ENCODE measurements at regions not wholly inside any gene's neighbourhood (a gene's known extent, or its start where the extent isn't known, plus 50 kb on each side); places are given as distances from the start of the nearest gene placed in this dataset.

- Histone ChIP-seq H3K4me2 (ENCODE audit: low read depth, low read length) (no peak overlapping the region), H4K20me1 (ENCODE audit: insufficient read depth, low read length) (no peaks in the 10 kb centered on the region; the same call in 1 of the 2 replicates), H3K4me3 (replicated peaks in 1 of 3; ENCODE audit: insufficient read depth in 1 of 3, low read depth in 2 of 3, low read length in 3 of 3) (no peak overlapping the region), H3K36me3 (replicated peaks in 1 of 2; ENCODE audit: control insufficient read depth in 1 of 2, insufficient read depth in 2 of 2, low read length in 2 of 2) (no peaks in the 10 kb centered on the region), H3K9me3 (ENCODE audit: low read length) (no peaks in the 10 kb centered on the region), H3K4me1 (ENCODE audit: insufficient read depth, low read length) (peaks cover 10% of the 10 kb centered on the region), H3K9ac (ENCODE audit: insufficient read depth, low read depth, low read length) (no peak overlapping the region), H3K27ac (ENCODE audit: extremely low read length, insufficient read depth, low read length) (no peak overlapping the region), H3K79me2 (ENCODE audit: insufficient read depth, low read length) (no peaks in the 10 kb centered on the region), H3K27me3 (ENCODE audit: control insufficient read depth in 1 of 2, insufficient read depth in 2 of 2, low read length in 2 of 2) (peaks cover 10 to 63% of the 10 kb centered on the region in 2 experiments), H2AFZ (ENCODE audit: low read length) (no peak overlapping the region)
- in situ Hi-C loops (cut with HindIII; ENCODE audit: extremely low pct_ligation_motif_present, low pct_unique_long_range_greater_than_20kb) (no loop called here), intact Hi-C loops (cut with micrococcal nuclease; ENCODE audit: unreplicated experiment) (no loop called here)
- ChIA-PET CTCF (ENCODE audit: low intra/inter-chr PET ratio, low total read pairs) (no interaction called here), POLR2A (no interaction called here)
- DNase-seq (ENCODE audit: low spot score) = no peak
- no peak for FAIRE-seq
- under 1% methylated on average over 7 of the region's 7 CpGs for WGBS (ENCODE audit: low lambda C conversion rate)
- no TSS peak for BruUV-seq (replicated peaks)
- no peak for ATAC-seq
- TF ChIP-seq ZNF414 (CRISPR knock-in tag; IDR thresholded peaks at IDR 0.05) (no peak), NAIF1 (CRISPR knock-in tag; IDR thresholded peaks at IDR 0.05; ENCODE audit: borderline replicate concordance) (no peak), NRL (CRISPR knock-in tag; IDR thresholded peaks at IDR 0.05; ENCODE audit: borderline replicate concordance) (no peak), HOXA9 (CRISPR knock-in tag; IDR thresholded peaks at IDR 0.05; ENCODE audit: borderline replicate concordance) (no peak), AKNA (CRISPR knock-in tag; IDR thresholded peaks at IDR 0.05; ENCODE audit: borderline replicate concordance) (no peak), ZBTB39 (CRISPR knock-in tag; IDR thresholded peaks at IDR 0.05) (no peak), ZNF788 (CRISPR knock-in tag; IDR thresholded peaks at IDR 0.05; ENCODE audit: borderline replicate concordance) (no peak), PBX3 (CRISPR knock-in tag; IDR thresholded peaks at IDR 0.05; ENCODE audit: borderline replicate concordance) (no peak), CERS6 (CRISPR knock-in tag; IDR thresholded peaks at IDR 0.05) (no peak), MNT (IDR thresholded peaks at IDR 0.05) (no peak)
Observed at GRCh38 chr2:128693743-128694029, 375.0 kb upstream of the HS6ST1 start.
